Ishikawa (cell line): ENCODE measurements at regions not wholly inside any gene's neighbourhood (a gene's known extent, or its start where the extent isn't known, plus 50 kb on each side); places are given as distances from the start of the nearest gene placed in this dataset.

ENCODE experiments used
- CEBPB ChIP-seq: IDR thresholded peaks from 2 replicates; pipeline ENCODE4 v1.6.1; 2012
- CREB1 ChIP-seq: IDR thresholded peaks from 2 replicates; pipeline ENCODE4 v1.6.1; 2012; ENCODE audit warnings: low read depth
- EP300 ChIP-seq: IDR thresholded peaks from 2 replicates; pipeline ENCODE4 v1.6.1; 2012; ENCODE audit warnings: borderline replicate concordance
- MAX ChIP-seq: IDR thresholded peaks from 2 replicates; pipeline ENCODE4 v1.6.1; 2012
- RAD21 ChIP-seq: IDR thresholded peaks from 2 replicates; pipeline ENCODE4 v1.6.1; 2012; ENCODE audit warnings: low read depth
- TAF1 ChIP-seq: IDR thresholded peaks from 2 replicates; pipeline ENCODE4 v1.6.1; 2012; ENCODE audit warnings: low read depth, mild to moderate bottlenecking
- TCF12 ChIP-seq: IDR thresholded peaks from 2 replicates; pipeline ENCODE4 v1.6.1; 2012; ENCODE audit warnings: low read depth
- TEAD4 ChIP-seq: IDR thresholded peaks from 2 replicates; pipeline ENCODE4 v1.6.1; 2012
- YY1 ChIP-seq: IDR thresholded peaks from 2 replicates; pipeline ENCODE4 v1.6.1; 2012; ENCODE audit warnings: low read depth

DNA sequence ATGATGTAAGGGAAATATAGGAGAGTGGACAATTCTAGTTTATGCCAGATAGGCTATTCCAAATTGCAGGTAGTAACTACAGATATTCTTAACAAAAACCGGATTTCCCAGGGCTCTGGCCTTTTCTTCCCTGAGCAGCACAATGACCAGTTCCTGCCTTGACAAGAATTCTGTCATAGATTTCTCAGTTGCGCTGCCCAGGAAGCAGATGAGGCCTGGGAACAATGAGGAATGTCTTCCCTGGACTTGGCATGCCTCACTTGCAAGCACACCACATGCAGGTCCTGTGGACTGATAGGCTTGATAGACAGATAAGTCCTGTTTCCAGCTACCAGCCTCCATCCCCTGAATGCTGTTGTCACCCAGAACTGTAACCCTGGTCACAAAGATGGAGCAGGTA lies 174.5 kb upstream of the PRSS58 start:
- TF ChIP-seq CEBPB (no peak), MAX (no peak), CREB1 (no peak), TCF12 (no peak), TEAD4 (no peak), EP300 (no peak), YY1 (no peak), RAD21 (no peak), TAF1 (no peak)
